ENCODE measurements at regions not wholly inside any gene's neighbourhood (a gene's known extent, or its start where the extent isn't known, plus 50 kb on each side); places are given as distances from the start of the nearest gene placed in this dataset.

DNA sequence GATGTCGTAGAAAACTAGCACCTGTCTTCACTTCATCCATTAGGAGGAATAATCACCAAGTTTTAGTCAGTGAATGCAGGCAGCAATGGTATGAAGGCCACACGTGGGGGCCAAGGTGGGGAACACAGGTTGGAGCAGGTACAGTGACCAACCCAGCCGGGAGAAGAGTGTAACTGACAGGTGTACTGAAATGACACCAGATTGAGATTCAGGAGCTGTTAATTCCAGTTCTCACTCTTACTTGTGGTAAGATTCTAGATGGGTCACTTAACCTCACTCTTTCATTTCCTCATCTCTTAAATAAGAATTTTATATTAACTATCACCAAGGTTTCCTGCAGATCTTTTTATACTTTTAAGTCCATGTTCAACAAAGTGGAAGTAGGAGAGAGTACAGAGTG is 206.2 kb upstream of the PTBP2 start:
- WGBS, 2 experiments (ENCODE audit: extremely low coverage in 1 of 2, insufficient coverage in 1 of 2, insufficient read length in 1 of 2, insufficient replicate concordance in 2 of 2, low coverage in 1 of 2, low lambda C conversion rate in 2 of 2, missing lambda C conversion rate in 1 of 2) = 93% methylated on average over 3 of the region's 3 CpGs; no CpG with 5 or more reads in 1 of the 2 experiments
- FAIRE-seq = no peak
- Histone ChIP-seq H3K56ac (replicated peaks; ENCODE audit: insufficient read length, low read depth, low read length) (no peak overlapping the region), H3K14ac (ENCODE audit: insufficient read length) (no peak overlapping the region), H2AK5ac (ENCODE audit: low read depth, low read length) (no peak overlapping the region), H3K79me1 (ENCODE audit: low read depth, low read length) (no peaks in the 10 kb centered on the region), H3K36me3 (ENCODE audit: control insufficient read depth in 2 of 4, insufficient read depth in 4 of 4, low read length in 3 of 4) (no peaks in the 10 kb centered on the region), H4K91ac (replicated peaks; ENCODE audit: insufficient read length, low read length) (no peak overlapping the region), H3K9me3 (ENCODE audit: insufficient read depth in 2 of 2, low read depth in 1 of 2, low read length in 1 of 2) (no peaks in the 10 kb centered on the region), H3K4me3 (ENCODE audit: extremely low read depth in 1 of 4, insufficient read depth in 2 of 4, low read depth in 3 of 4, low read length in 4 of 4) (no peak overlapping the region), H2AFZ (ENCODE audit: low read length) (no peak overlapping the region), H4K20me1 (replicated peaks in 1 of 2; ENCODE audit: control insufficient read depth in 1 of 2, insufficient read depth in 2 of 2, low read length in 2 of 2) (no peaks in the 10 kb centered on the region), H4K8ac (ENCODE audit: extremely low read depth, insufficient read depth, low read length) (no peak overlapping the region), H3K4ac (replicated peaks; ENCODE audit: insufficient read length, low read depth, low read length) (no peak overlapping the region), H3K79me2 (ENCODE audit: control insufficient read depth in 1 of 2, insufficient read depth in 2 of 2, low read length in 2 of 2) (no peaks in the 10 kb centered on the region), H2BK20ac (ENCODE audit: low read length) (no peak overlapping the region), H3K9ac (replicated peaks in 1 of 4; ENCODE audit: extremely low read depth in 1 of 4, low read depth in 3 of 4, low read length in 3 of 4) (no peak overlapping the region), H3K23me2 (ENCODE audit: low read depth, low read length) (no peaks in the 10 kb centered on the region), H2BK15ac (ENCODE audit: low read length) (no peak overlapping the region), H3K18ac (ENCODE audit: extremely low read depth, low read length) (no peak overlapping the region), H3K27ac (ENCODE audit: low read depth, low read length) (no peak overlapping the region), H4K5ac (ENCODE audit: insufficient read length, low read depth, low read length) (no peak overlapping the region), H3K4me1 (replicated peaks in 1 of 4; ENCODE audit: control insufficient read depth in 3 of 4, insufficient read depth in 4 of 4, low read length in 3 of 4) (peaks cover 3 to 12% (median 5%) of the 10 kb centered on the region in 4 experiments; a peak in 5 of 7 replicates), H2BK120ac (replicated peaks; ENCODE audit: low read depth, low read length) (no peak overlapping the region), H2BK5ac (ENCODE audit: low read depth, low read length) (no peak overlapping the region), H3K4me2 (ENCODE audit: insufficient read depth in 1 of 2, low read depth in 2 of 2, low read length in 2 of 2) (no peak overlapping the region), H3K27me3 (replicated peaks in 1 of 4; ENCODE audit: control insufficient read depth in 3 of 4, extremely low read depth in 1 of 4, insufficient read depth in 3 of 4, low read length in 3 of 4) (no peaks in the 10 kb centered on the region), H2BK12ac (ENCODE audit: low read depth, low read length) (no peak overlapping the region), H3K23ac (ENCODE audit: insufficient read length) (no peak overlapping the region)
- POLR2A ChIA-PET (ENCODE audit: partially characterized antibody) = no interaction called here
- no peak for DNase-seq (ENCODE audit: low read depth in 1 of 2, low spot score in 2 of 2)
- CTCF ChIA-PET (ENCODE audit: partially characterized antibody) = no interaction called here
- no peak for TF ChIP-seq EP300 (IDR thresholded peaks at IDR 0.05; ENCODE audit: borderline replicate concordance in 1 of 2, low read depth in 2 of 2, low read length in 2 of 2)
- TF ChIP-seq ASH2L (IDR thresholded peaks at IDR 0.05; ENCODE audit: low read length) = no peak
- TF ChIP-seq SIRT6 (IDR thresholded peaks at IDR 0.05; ENCODE audit: low read length) = no peak
- TF ChIP-seq RNF2 (IDR thresholded peaks at IDR 0.05; ENCODE audit: borderline replicate concordance, low read depth, low read length, missing control alignments, poor library complexity, severe bottlenecking) = no peak
- no peak for TF ChIP-seq SUZ12 (IDR thresholded peaks at IDR 0.05; ENCODE audit: low read length)

Measured in H1 (cell line).